Parathyroid adenoma (tissue), 2 donors: ENCODE measurements at regions not wholly inside any gene's neighbourhood (a gene's known extent, or its start where the extent isn't known, plus 50 kb on each side); places are given as distances from the start of the nearest gene placed in this dataset.

ENCODE experiments used
- H2AFZ ChIP-seq: fragments of 300-600 bp; sonication (generic); one replicate; pipeline ENCODE4 v1.7.0; 2017; ENCODE audit warnings: antibody characterized with exemption, mild to moderate bottlenecking
- H3K27ac ChIP-seq: fragments of 300-600 bp; sonication (generic); one replicate; pipeline ENCODE4 v1.7.0; 2017
- H3K27me3 ChIP-seq: fragments of 300-600 bp; sonication (generic); one replicate; pipeline ENCODE4 v1.7.0; 2017; ENCODE audit warnings: low read length; ENCODE audit not compliant: control insufficient read depth, insufficient read depth
- H3K36me3 ChIP-seq: fragments of 300-600 bp; sonication (generic); one replicate; pipeline ENCODE4 v1.7.0; 2017; ENCODE audit warnings: low read length; ENCODE audit not compliant: control insufficient read depth, insufficient read depth
- H3K4me1 ChIP-seq: fragments of 300-600 bp; sonication (generic); one replicate; pipeline ENCODE4 v1.7.0; 2017; ENCODE audit warnings: control low read depth
- H3K4me2 ChIP-seq: fragments of 300-600 bp; sonication (generic); one replicate; pipeline ENCODE4 v1.7.0; 2017; ENCODE audit warnings: low read length
- H3K4me3 ChIP-seq: fragments of 300-600 bp; sonication (generic); one replicate; pipeline ENCODE4 v1.7.0; 2017; ENCODE audit warnings: low read depth, low read length
- H3K79me2 ChIP-seq: fragments of 300-600 bp; sonication (generic); one replicate; pipeline ENCODE4 v1.7.0; 2017; ENCODE audit warnings: control low read depth
- H3K9ac ChIP-seq: fragments of 300-600 bp; sonication (generic); one replicate; pipeline ENCODE4 v1.7.0; 2017; ENCODE audit warnings: mild to moderate bottlenecking
- H3K9me3 ChIP-seq: fragments of 300-600 bp; sonication (generic); one replicate; pipeline ENCODE4 v1.7.0; 2017; ENCODE audit warnings: low read length; ENCODE audit not compliant: control insufficient read depth
- TF ChIP-seq, protein P1 (sequence below): fragments of 300-600 bp; sonication (generic); IDR thresholded peaks from one replicate; pipeline ENCODE4 v1.7.0; 2017; ENCODE audit warnings: antibody characterized with exemption, mild to moderate bottlenecking
- donor health status: primary hyperparathyroidism.

- no peak overlapping the region for H3K4me2 ChIP-seq
- no peak overlapping the region for H3K27ac ChIP-seq
- H3K4me1 ChIP-seq: no peaks in the 10 kb centered on the region
- H3K4me3 ChIP-seq: no peak overlapping the region
- H3K79me2 ChIP-seq: no peaks in the 10 kb centered on the region
- no peaks in the 10 kb centered on the region for H3K36me3 ChIP-seq
- H3K9ac ChIP-seq: no peak overlapping the region
- no peak overlapping the region for H2AFZ ChIP-seq
- H3K27me3 ChIP-seq: no peaks in the 10 kb centered on the region
- TF ChIP-seq, protein P1, sequence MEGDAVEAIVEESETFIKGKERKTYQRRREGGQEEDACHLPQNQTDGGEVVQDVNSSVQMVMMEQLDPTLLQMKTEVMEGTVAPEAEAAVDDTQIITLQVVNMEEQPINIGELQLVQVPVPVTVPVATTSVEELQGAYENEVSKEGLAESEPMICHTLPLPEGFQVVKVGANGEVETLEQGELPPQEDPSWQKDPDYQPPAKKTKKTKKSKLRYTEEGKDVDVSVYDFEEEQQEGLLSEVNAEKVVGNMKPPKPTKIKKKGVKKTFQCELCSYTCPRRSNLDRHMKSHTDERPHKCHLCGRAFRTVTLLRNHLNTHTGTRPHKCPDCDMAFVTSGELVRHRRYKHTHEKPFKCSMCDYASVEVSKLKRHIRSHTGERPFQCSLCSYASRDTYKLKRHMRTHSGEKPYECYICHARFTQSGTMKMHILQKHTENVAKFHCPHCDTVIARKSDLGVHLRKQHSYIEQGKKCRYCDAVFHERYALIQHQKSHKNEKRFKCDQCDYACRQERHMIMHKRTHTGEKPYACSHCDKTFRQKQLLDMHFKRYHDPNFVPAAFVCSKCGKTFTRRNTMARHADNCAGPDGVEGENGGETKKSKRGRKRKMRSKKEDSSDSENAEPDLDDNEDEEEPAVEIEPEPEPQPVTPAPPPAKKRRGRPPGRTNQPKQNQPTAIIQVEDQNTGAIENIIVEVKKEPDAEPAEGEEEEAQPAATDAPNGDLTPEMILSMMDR: no peak
- no peaks in the 10 kb centered on the region for H3K9me3 ChIP-seq
Measured at GRCh38 chr7:121480058-121480457, 84.0 kb upstream of the FAM3C start.

GRCh38 chr7:121479466-121479865 is 83.4 kb upstream of the FAM3C start:
- no peak overlapping the region for H3K4me3 ChIP-seq
- H3K27ac ChIP-seq: no peak overlapping the region
- H2AFZ ChIP-seq: no peak overlapping the region
- H3K27me3 ChIP-seq: no peaks in the 10 kb centered on the region
- H3K36me3 ChIP-seq: no peaks in the 10 kb centered on the region
- H3K9me3 ChIP-seq: no peaks in the 10 kb centered on the region
- H3K4me1 ChIP-seq: no peaks in the 10 kb centered on the region
- no peak overlapping the region for H3K9ac ChIP-seq
- TF ChIP-seq, protein P1: no peak
- no peaks in the 10 kb centered on the region for H3K79me2 ChIP-seq
- no peak overlapping the region for H3K4me2 ChIP-seq

DNA sequence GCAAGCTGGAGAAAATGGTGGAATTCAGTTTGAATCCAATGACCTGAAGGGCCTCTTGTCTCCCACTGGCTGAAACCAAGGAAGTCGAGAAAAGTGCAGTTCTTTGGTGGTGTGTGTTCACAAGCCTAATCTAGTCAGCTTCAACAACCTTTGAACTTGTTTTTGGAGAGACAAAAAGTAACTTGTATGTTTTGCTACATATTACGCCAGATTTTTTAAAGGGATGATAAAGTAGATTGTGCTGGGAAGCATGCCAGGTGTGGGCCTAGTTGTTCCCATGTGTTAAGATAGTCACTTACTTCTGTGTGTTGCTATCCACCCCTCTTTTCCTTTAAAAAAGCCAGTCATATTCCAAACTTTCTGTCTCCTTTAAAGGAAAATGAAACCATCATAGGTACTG is 79.7 kb upstream of the FAM3C start:
- H3K27me3 ChIP-seq: no peaks in the 10 kb centered on the region
- TF ChIP-seq, protein P1: no peak

DNA sequence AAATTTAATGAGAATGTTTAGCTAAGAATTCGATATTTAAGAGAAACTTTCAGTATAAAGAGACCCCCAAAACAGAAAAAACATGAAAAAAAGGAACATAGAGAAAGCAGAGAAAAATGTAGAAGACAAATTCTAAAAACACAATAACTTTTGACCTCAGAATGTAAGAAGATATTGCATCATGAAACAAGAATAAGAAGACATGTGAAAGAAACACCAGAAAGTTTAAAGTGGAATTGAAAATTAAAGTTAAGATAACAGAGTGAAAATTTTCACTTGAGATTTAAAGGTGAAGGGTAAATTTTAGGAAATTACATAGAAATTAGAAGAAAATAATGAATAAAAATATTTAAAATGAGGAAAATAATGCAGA is 78.2 kb upstream of the FAM3C start:
- TF ChIP-seq, protein P1: no peak
- Histone ChIP-seq H3K9me3 (no peaks in the 10 kb centered on the region), H3K27me3 (no peaks in the 10 kb centered on the region), H3K9ac (no peak overlapping the region), H3K4me3 (no peak overlapping the region), H3K79me2 (no peaks in the 10 kb centered on the region), H3K36me3 (no peaks in the 10 kb centered on the region), H3K4me2 (no peak overlapping the region), H3K27ac (no peak overlapping the region), H2AFZ (no peak overlapping the region), H3K4me1 (no peaks in the 10 kb centered on the region)

More for the DNA sequence above, 79.7 kb upstream of the FAM3C start:
- Histone ChIP-seq H3K4me2 (no peak overlapping the region), H3K36me3 (no peaks in the 10 kb centered on the region), H2AFZ (no peak overlapping the region), H3K9ac (no peak overlapping the region), H3K27ac (no peak overlapping the region), H3K4me3 (no peak overlapping the region), H3K4me1 (no peaks in the 10 kb centered on the region), H3K79me2 (no peaks in the 10 kb centered on the region), H3K9me3 (no peaks in the 10 kb centered on the region)

DNA sequence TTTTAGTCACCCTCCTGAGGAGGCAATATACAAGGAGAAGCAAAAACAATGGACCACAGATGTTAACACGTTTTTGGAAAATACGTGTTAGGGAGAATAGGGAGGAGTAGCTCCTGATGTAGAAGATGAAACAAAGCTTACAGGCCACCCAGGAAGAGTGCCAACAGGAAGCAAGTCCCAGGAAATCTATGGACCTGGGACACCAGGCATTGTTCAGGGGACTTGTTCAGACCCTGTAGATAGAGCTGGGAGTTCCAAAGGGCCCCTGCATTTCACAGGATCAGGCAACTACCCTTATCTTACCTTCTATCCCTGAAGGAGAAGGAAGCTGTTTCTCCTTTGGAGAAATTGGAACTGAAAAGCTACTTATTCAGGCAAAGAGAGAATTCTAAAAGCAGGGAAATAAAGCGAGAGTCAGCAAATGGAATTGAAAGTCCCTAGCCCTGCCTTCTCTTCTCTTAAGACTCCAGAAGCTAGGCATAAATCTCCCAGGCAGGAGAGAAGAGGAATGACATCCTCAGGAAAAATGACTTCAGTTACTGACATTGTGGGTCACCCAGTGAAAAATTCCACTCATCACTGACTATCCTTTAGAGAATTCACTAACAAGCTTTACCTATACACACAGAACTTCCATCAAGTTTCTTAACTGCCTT is 77.7 kb upstream of the FAM3C start:
- TF ChIP-seq, protein P1: no peak
- Histone ChIP-seq H3K79me2 (no peaks in the 10 kb centered on the region), H3K4me2 (no peak overlapping the region)

More for the DNA sequence above, 77.7 kb upstream of the FAM3C start:
- Histone ChIP-seq H2AFZ (no peak overlapping the region), H3K27me3 (no peaks in the 10 kb centered on the region), H3K9ac (no peak overlapping the region), H3K4me1 (no peaks in the 10 kb centered on the region), H3K9me3 (no peaks in the 10 kb centered on the region), H3K4me3 (no peak overlapping the region), H3K36me3 (no peaks in the 10 kb centered on the region), H3K27ac (no peak overlapping the region)
